GM13977 (cell line): ENCODE measurements at regions not wholly inside any gene's neighbourhood (a gene's known extent, or its start where the extent isn't known, plus 50 kb on each side); places are given as distances from the start of the nearest gene placed in this dataset.

Experiments
- DNase-seq: peaks from one replicate; pipeline ENCODE4 v3.0.0; 2012; ENCODE audit warnings: low spot score
- in situ Hi-C: fragments of 300-500 bp; cut with MboI; formaldehyde crosslinking; loops from one replicate; pipeline ENCODE4 v1.12.0; 2022; ENCODE audit warnings: low sequenced_read_pairs, low pct_unique_long_range_greater_than_20kb, mixed read lengths, inconsistent platforms; ENCODE audit not compliant: unreplicated experiment
- TF ChIP-seq, protein P1 (sequence below): IDR thresholded peaks from 2 replicates; pipeline ENCODE4 v1.5.1; 2012; ENCODE audit warnings: mild to moderate bottlenecking, control low read depth; ENCODE audit not compliant: insufficient read depth; ENCODE audit errors: extremely low read depth, missing control alignments

DNA sequence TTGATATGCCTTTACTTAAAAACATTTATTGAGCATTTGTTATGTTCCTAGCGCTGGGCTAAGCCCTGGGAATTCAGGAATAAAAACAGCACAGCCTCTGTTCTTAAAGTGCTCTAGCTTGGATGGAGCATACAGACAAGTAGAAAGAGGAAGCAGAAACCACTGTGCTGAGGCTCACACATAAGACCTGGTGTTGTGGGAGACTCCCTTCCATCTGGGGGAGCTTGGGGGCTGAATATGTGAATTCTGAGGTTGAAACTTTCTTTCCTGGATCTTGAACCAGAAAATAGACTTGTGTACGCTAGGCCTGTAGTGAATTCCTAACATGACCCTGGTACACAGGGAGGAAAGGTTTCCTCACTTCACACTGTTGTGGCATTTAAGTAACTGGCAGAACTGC, 209.9 kb downstream of the ZNF326 start:
- TF ChIP-seq, protein P1, sequence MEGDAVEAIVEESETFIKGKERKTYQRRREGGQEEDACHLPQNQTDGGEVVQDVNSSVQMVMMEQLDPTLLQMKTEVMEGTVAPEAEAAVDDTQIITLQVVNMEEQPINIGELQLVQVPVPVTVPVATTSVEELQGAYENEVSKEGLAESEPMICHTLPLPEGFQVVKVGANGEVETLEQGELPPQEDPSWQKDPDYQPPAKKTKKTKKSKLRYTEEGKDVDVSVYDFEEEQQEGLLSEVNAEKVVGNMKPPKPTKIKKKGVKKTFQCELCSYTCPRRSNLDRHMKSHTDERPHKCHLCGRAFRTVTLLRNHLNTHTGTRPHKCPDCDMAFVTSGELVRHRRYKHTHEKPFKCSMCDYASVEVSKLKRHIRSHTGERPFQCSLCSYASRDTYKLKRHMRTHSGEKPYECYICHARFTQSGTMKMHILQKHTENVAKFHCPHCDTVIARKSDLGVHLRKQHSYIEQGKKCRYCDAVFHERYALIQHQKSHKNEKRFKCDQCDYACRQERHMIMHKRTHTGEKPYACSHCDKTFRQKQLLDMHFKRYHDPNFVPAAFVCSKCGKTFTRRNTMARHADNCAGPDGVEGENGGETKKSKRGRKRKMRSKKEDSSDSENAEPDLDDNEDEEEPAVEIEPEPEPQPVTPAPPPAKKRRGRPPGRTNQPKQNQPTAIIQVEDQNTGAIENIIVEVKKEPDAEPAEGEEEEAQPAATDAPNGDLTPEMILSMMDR: no peak
- in situ Hi-C loops: no loop called here
- DNase-seq: no peak

DNA sequence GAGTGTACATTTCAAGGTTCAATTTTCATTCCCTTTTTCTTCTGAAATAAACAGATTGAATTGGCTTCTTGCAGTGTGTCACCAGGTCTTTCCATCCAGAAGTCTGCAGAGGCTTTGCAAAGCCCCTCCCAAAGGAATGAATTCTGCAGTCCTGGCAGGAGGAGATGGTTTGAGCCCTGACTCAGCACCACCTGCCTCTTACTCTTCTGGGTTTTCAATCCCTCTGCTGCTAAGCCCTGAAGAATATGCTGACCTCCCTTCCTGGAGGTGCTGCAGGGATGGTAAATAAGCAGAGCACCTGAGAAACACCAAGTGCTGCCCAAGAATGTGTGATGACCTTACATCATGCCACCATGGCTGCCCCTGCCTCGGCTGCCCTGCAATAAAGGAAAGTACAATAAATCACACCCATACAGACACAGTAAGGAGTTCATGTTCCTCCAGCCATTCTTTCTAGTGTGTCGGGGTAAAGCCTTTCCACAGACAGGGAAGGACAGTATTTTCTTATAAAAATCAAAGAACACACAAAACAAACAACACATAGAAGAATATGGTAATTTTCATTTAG, 209.2 kb downstream of the ZNF326 start:
- TF ChIP-seq, protein P1: no peak
- in situ Hi-C loops: no loop called here
- no peak for DNase-seq

DNA sequence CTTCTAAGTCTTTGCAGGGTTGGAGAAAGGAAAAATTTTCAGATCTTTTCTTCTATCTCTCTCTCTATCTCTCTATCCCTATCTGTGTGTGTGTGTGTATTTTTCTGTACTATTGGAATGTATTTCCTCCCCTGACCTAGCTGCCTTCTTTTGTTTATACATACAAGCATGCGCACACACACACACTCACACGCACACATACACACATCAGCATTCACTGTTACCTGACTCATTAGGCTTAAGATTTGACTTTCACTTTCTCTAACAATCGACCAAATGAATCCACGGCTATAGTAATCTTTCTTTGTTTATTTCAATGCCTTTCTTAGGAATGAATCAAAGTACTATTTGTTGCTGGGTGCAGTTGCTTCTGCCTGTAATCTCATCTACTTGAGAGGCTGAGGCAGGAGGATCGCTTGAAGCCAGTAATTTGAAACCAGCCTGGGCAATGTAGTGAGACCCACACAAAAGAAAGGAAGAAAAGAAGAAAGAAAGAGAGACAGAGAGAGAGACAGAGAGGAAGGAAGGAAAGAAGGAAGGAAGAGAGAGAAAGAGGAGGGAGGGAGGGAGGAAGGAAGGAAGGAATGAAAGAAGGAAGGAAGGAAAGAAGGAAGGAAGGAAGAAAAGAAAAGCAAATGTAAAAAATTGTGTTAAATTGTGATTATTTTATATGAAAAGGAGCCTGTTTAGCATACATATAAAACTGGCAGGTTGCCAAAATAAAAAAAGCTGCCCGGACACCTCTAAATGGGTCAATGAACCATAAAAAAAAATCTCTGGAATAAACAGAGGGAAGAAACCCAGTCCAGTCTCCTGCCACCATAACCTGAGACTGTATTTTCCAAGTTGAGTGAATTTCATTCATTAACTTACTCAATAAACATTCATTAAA, 206.8 kb downstream of the ZNF326 start:
- in situ Hi-C loops: no loop called here
- DNase-seq: no peak
- TF ChIP-seq, protein P1: no peak

DNA sequence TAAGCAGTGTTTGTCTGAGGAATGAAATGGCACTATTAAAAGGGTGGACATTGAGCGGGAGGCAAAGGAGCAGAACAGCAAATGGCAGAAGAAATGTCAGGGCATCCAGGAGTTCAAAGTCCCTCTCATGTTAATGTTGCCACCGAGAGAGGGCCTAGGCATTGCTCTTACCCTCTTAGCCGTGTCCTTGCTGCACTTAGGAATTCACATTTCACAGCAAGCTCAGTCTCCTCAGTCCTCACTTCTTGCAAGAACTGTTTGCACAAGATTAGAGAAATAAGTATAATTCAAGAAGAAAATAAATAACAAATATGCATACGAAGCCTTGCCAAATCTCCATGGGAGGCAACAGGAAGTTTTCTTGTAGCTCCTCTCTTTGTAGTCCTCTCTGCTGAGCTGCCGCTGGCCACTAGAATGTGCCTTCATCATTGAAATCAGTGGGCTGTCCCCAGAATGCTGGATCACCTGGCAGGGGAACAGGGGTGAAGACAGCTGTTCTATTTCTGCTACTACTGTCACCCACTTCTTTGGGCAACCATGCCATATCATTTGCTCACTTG, 205.8 kb downstream of the ZNF326 start:
- DNase-seq: no peak
- in situ Hi-C loops: no loop called here
- TF ChIP-seq, protein P1: no peak

DNA sequence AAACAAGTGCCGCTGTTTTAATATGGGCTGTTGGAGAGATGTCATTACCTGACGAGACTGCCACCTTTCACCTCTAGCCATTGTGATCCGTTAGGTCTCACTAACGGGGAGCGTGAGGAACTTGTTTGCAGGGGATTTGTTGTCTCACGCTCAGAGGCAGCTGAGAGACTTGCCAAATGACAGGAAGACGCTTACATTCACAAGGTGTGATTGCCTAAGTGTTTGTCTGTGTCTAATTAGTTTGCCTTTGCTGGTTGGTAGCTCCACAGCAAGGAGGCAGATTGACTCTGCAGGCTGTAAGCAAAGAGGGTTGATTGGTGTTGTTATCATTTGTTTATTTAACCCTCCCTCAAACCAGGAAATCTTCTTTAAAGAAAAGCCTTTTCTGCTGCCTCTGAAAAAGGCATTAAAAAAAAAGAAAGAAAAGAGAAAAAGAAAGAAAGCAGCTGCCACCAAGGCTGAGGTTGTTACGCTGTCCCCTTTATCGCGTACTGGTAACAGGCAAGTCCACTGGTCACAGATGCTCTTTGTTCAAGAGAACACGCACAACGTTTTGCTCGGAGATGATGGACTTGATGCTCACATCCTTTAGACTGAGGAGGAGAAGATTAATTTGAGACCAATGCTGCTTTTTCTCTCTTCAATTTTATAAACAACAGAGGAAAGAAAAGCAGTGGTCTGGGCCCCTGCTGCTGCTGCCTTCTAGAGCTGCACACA, 203.9 kb downstream of the ZNF326 start:
- TF ChIP-seq, protein P1: no peak
- no peak for DNase-seq
- in situ Hi-C loops: no loop called here

DNA sequence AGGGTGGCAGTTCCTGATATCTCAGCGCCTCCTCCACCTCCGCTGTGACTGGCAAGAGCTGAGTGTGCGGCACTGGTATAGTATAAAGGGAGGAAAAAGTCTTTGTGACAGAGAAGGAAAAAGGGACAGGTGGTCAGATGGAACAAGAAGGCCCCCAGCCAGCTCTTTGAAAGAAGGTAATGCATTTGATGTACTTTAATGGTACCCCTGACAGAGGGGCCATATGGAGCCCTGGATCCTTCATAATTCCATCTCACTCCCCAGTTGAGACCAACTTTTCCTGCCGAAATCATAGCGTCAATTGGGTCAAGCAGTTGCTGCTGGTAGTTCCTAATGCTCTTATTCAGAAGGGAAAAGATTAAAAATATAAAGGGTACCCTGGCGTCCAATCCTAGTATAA, 198.2 kb downstream of the ZNF326 start:
- no peak for DNase-seq
- in situ Hi-C loops: no loop called here
- TF ChIP-seq, protein P1: no peak
